Subcutaneous abdominal adipose tissue (tissue), 5 donors: ENCODE measurements at regions not wholly inside any gene's neighbourhood (a gene's known extent, or its start where the extent isn't known, plus 50 kb on each side); places are given as distances from the start of the nearest gene placed in this dataset.

Experiments used
- H3K27ac ChIP-seq: one replicate; pipeline ENCODE4 v1.7.0; 2013; ENCODE audit warnings: low read depth, mild to moderate bottlenecking, inconsistent platforms, low read length, moderate library complexity
- H3K27me3 ChIP-seq, 5 donors: one replicate each; pipeline ENCODE4 v1.7.0; 2013; ENCODE audit warnings: low read length in 5 of 5, inconsistent platforms in 1 of 5; ENCODE audit not compliant: control insufficient read depth in 5 of 5, insufficient read depth in 4 of 5
- H3K36me3 ChIP-seq, 5 donors: one replicate each; pipeline ENCODE4 v1.7.0; 2013; ENCODE audit warnings: low read length in 5 of 5; ENCODE audit not compliant: control insufficient read depth in 5 of 5, insufficient read depth in 5 of 5
- H3K4me1 ChIP-seq, 5 donors: one replicate each; pipeline ENCODE4 v1.7.0; 2013; ENCODE audit warnings: low read length in 5 of 5, mild to moderate bottlenecking in 3 of 5, moderate library complexity in 1 of 5; ENCODE audit not compliant: control insufficient read depth in 5 of 5, insufficient read depth in 5 of 5
- H3K4me3 ChIP-seq, 5 donors: one replicate each; pipeline ENCODE4 v1.7.0; 2013; ENCODE audit warnings: low read length in 5 of 5, low read depth in 1 of 5
- H3K9ac ChIP-seq, 5 donors: one replicate each; pipeline ENCODE4 v1.7.0; 2013; ENCODE audit warnings: low read length in 5 of 5, mild to moderate bottlenecking in 4 of 5, moderate library complexity in 3 of 5
- H3K9me3 ChIP-seq, 5 donors: one replicate each; pipeline ENCODE4 v1.7.0; 2013; ENCODE audit warnings: low read length in 5 of 5; ENCODE audit not compliant: control insufficient read depth in 5 of 5
- donor health status: healthy.
- donor health status: healthy.
- donor health status: healthy.
- donor health status: healthy.
- donor health status: healthy.

GRCh38 chr1:219806020-219806419, 122.3 kb downstream of the SLC30A10 start:
- H3K36me3 ChIP-seq, result no peaks in the 10 kb centered on the region
- H3K9ac ChIP-seq, result no peak overlapping the region
- H3K4me3 ChIP-seq, result no peak overlapping the region
- no peaks in the 10 kb centered on the region for H3K4me1 ChIP-seq
- peaks cover 0 to 3% (median 3%) of the 10 kb centered on the region in 5 donors for H3K27me3 ChIP-seq
- no peak overlapping the region for H3K27ac ChIP-seq
- H3K9me3 ChIP-seq, result no peaks in the 10 kb centered on the region

DNA sequence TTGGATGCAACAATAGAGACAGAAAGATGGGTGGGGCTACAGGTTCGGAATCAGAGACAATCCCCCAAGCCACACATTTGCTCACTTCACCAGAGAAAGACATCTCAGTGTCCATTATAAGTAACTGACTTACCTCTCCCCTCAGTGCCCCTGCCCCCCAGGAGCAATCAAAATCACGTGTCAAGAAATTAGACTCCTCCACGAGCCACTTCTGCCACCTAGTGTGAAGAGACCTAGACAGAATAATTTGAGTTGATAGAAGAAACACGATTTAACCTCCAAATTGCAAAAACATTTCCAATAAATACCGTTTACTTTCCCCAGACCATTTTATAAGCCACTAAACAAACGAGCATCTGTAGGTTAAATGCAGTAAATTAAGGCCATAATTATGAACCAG, 123.2 kb downstream of the SLC30A10 start:
- Histone ChIP-seq H3K4me1 (no peaks in the 10 kb centered on the region), H3K9me3 (no peaks in the 10 kb centered on the region), H3K9ac (no peak overlapping the region), H3K36me3 (no peaks in the 10 kb centered on the region), H3K27me3 (peaks cover 0 to 3% (median 0%) of the 10 kb centered on the region in 5 donors), H3K27ac (no peak overlapping the region), H3K4me3 (no peak overlapping the region)

- H3K4me1 ChIP-seq, result no peaks in the 10 kb centered on the region
- H3K9me3 ChIP-seq, result no peaks in the 10 kb centered on the region
- no peak overlapping the region for H3K27ac ChIP-seq
- H3K36me3 ChIP-seq, result no peaks in the 10 kb centered on the region
- no peak overlapping the region for H3K4me3 ChIP-seq
- no peak overlapping the region for H3K9ac ChIP-seq
- no peaks in the 10 kb centered on the region for H3K27me3 ChIP-seq
Observed at GRCh38 chr1:219801156-219801820, 127.1 kb downstream of the SLC30A10 start.

DNA sequence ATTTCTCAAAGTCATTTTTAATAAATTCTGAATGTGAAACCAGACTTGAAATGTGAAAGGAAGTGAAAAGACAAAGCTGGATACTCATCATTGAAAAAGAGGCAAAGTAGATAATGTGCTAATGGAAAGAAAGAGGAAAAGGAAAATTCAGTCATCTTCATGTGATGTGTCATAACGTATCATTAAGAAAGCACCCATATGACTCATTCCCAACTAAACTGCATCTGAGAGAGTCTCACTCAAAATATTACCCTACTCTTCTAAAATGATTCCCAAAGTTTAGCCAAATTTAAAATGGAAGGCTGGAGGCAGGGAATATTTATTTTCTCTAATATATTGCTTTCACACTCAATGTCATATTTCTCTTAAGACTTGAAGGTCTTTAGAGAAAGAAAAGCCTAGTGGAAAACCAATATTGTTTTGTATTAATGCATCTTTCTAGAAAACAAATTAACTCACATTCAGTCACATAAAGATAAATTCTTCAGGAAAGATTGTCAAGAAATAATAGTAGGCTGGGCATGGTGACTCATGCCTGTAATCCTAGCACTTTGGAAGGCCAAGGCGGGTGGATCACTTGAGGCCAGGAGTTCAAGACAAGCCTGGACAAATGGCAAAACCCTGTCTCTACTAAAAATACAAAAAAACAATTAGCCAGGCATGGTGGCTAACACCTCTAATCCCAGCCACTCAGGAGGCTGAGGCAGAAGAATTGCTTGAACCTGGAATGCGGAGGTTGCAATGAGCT, 129.9 kb downstream of the SLC30A10 start:
- Histone ChIP-seq H3K27me3 (peaks cover 0 to 3% (median 0%) of the 10 kb centered on the region in 5 donors), H3K9me3 (no peaks in the 10 kb centered on the region), H3K4me3 (no peak overlapping the region), H3K27ac (no peak overlapping the region), H3K9ac (no peak overlapping the region), H3K36me3 (no peaks in the 10 kb centered on the region), H3K4me1 (peaks cover 0 to 2% (median 0%) of the 10 kb centered on the region in 5 donors)

DNA sequence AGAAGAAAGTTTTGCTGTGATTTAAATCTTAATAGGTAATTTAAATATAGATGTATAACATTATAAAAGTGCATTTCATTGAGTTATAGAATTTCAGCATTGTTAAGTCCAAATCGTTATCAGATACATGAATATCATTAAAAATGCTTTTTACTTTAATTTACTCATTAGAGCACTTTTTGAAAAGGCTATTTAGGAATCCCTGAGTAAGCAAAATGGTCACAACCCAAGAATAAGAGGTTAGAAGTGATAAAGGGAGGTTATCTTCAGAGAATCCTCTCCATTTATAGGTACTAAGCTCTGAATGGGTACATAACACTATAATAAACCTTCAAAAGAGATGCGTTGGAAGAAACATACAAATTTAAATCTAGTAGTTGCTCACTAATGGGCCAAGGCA, 130.7 kb downstream of the SLC30A10 start:
- no peaks in the 10 kb centered on the region for H3K36me3 ChIP-seq
- peaks cover 0 to 2% (median 0%) of the 10 kb centered on the region in 5 donors for H3K4me1 ChIP-seq
- H3K4me3 ChIP-seq, result no peak overlapping the region
- no peaks in the 10 kb centered on the region for H3K9me3 ChIP-seq
- peaks cover 0 to 3% (median 0%) of the 10 kb centered on the region in 5 donors for H3K27me3 ChIP-seq
- H3K27ac ChIP-seq, result no peak overlapping the region
- no peak overlapping the region for H3K9ac ChIP-seq

DNA sequence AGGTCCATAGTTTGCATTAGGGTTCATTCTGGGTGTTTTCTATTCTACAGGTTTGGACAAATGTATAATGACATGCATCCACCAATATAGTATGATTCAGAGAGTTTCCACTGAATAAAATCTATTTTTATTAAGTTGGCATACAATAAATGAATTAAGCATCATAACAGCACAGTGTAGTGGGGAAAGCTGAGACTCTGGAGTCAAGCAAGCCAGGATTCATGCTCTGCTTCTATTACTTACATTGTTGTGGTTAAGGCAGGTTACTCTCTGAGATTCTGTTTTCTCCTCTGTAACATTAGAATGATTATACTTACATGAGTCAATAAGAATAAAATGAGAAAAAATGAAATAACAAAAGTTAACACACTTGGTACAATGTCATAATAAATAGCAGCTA, 131.3 kb downstream of the SLC30A10 start:
- no peak overlapping the region for H3K4me3 ChIP-seq
- peaks cover 0 to 2% (median 0%) of the 10 kb centered on the region in 5 donors for H3K4me1 ChIP-seq
- H3K36me3 ChIP-seq, result no peaks in the 10 kb centered on the region
- no peak overlapping the region for H3K9ac ChIP-seq
- H3K9me3 ChIP-seq, result no peaks in the 10 kb centered on the region
- peaks cover 0 to 3% (median 0%) of the 10 kb centered on the region in 5 donors for H3K27me3 ChIP-seq
- no peak overlapping the region for H3K27ac ChIP-seq

DNA sequence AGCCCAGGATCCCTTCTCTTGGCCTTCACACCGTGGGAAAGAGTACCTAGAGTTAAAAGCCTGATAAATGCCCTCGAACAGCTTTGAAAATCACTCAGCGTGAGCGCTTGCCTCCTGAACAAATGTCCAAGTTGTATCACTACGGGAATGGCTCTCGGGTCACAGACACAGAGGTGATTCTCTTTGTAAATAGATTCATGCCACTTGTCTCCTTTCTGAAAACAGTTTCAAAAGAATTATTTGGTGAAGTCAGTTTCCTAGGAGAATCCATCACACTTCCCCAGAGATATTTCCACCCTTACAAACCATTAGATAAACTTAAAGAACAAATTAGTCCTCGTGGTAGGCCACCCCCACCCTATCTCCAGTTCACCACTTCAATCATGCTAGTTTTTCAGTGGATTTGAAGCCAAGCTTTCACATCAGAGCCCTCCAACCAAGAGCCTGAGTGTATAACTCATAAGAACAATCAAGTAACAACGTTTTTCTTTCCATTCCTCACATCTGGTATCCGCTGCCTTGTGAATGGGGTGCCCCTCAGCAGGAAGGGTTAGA, 132.9 kb downstream of the SLC30A10 start:
- no peaks in the 10 kb centered on the region for H3K9me3 ChIP-seq
- H3K4me1 ChIP-seq, result peaks cover 0 to 2% (median 0%) of the 10 kb centered on the region in 5 donors
- no peaks in the 10 kb centered on the region for H3K36me3 ChIP-seq
- H3K9ac ChIP-seq, result no peak overlapping the region
- H3K27ac ChIP-seq, result no peak overlapping the region
- peaks cover 0 to 3% (median 0%) of the 10 kb centered on the region in 5 donors for H3K27me3 ChIP-seq
- H3K4me3 ChIP-seq, result no peak overlapping the region

GRCh38 chr1:219794085-219794743, 134.1 kb downstream of the SLC30A10 start:
- Histone ChIP-seq H3K4me1 (peaks cover 0 to 2% (median 0%) of the 10 kb centered on the region in 5 donors), H3K9ac (no peak overlapping the region), H3K4me3 (no peak overlapping the region), H3K36me3 (no peaks in the 10 kb centered on the region), H3K27ac (no peak overlapping the region), H3K27me3 (peaks cover 0 to 3% (median 0%) of the 10 kb centered on the region in 5 donors), H3K9me3 (no peaks in the 10 kb centered on the region)

GRCh38 chr1:219792337-219793021, 135.9 kb downstream of the SLC30A10 start:
- Histone ChIP-seq H3K9me3 (peaks cover 0 to 5% (median 0%) of the 10 kb centered on the region in 5 donors), H3K4me3 (no peak overlapping the region), H3K4me1 (peaks cover 0 to 2% (median 0%) of the 10 kb centered on the region in 5 donors), H3K27ac (no peak overlapping the region), H3K36me3 (no peaks in the 10 kb centered on the region), H3K27me3 (peaks cover 0 to 3% (median 0%) of the 10 kb centered on the region in 5 donors), H3K9ac (no peak overlapping the region)
